A549 (cell line): ENCODE measurements at regions not wholly inside any gene's neighbourhood (a gene's known extent, or its start where the extent isn't known, plus 50 kb on each side); places are given as distances from the start of the nearest gene placed in this dataset.

Source experiments
- ATAC-seq, 2 experiments: fragments of 200-7000 bp in 1 of 2; fragments of >200 bp in 1 of 2; cut with Nextera tagmentation in 1 of 2; cut with Tn5 transposase in 1 of 2; 3 replicates each; pipeline versions ENCODE4 v1.8.0 to v1.9.1; 2018 to 2020; ENCODE audit warnings: mild to moderate bottlenecking in 1 of 2, moderate library complexity in 1 of 2
- CTCF ChIA-PET: fragments of 300-600 bp; sonication (Branson Sonifier 250); formaldehyde crosslinking; extraction: SDS; loops from one replicate; lab custom pipeline; 2021; ENCODE audit warnings: antibody characterized with exemption, inconsistent platforms; lab: Yijun Ruan, JAX
- POLR2A ChIA-PET: fragments of 350-600 bp; formaldehyde crosslinking; extraction: SDS; loops from one replicate; lab custom pipeline; 2021; ENCODE audit warnings: antibody characterized with exemption, inconsistent platforms; lab: Yijun Ruan, JAX
- DNase-seq, 2 experiments: peaks; one replicate each; pipeline versions ENCODE4 v3.0.0 to v3.0.0-alpha.2; 2011 to 2016; ENCODE audit warnings: low read depth in 1 of 2, low spot score in 1 of 2
- FAIRE-seq: peaks from 2 replicates; lab custom pipeline; 2011; peaks lifted over from hg19 to GRCh38; lab: Jason Lieb, UNC
- H3K27ac ChIP-seq, 2 experiments: fragments of >200 bp; sonication (Bioruptor Twin); formaldehyde crosslinking; 3 replicates each; pipeline ENCODE4 v1.5.1; 2016 to 2017
- H3K4me1 ChIP-seq: fragments of >200 bp; sonication (Bioruptor Twin); formaldehyde crosslinking; 3 replicates; pipeline ENCODE4 v1.6.1; 2016
- H3K4me2 ChIP-seq: fragments of >200 bp; sonication (Bioruptor Twin); formaldehyde crosslinking; 3 replicates; pipeline ENCODE4 v1.6.1; 2016
- H3K4me3 ChIP-seq: fragments of >200 bp; sonication (Bioruptor Twin); formaldehyde crosslinking; 3 replicates; pipeline ENCODE4 v1.5.1; 2016
- H3K9me3 ChIP-seq: fragments of >200 bp; sonication (Bioruptor Twin); formaldehyde crosslinking; 3 replicates; pipeline ENCODE4 v1.6.1; 2016
- ATOH8 ChIP-seq: fragments of 250-450 bp; sonication (Bioruptor Pico); IDR thresholded peaks from 2 replicates; pipeline ENCODE4 v1.5.0; 2020; ENCODE audit warnings: low read depth, mild to moderate bottlenecking, moderate library complexity
- BCL3 ChIP-seq: fragments of >200 bp; sonication (Bioruptor Twin); formaldehyde crosslinking; IDR thresholded peaks from 3 replicates; pipeline ENCODE4 v1.6.1; 2016
- CBX2 ChIP-seq: fragments of 200-600 bp; sonication (generic); IDR thresholded peaks from 2 replicates; pipeline ENCODE4 v1.6.1; 2016; ENCODE audit warnings: low read depth, mild to moderate bottlenecking, borderline replicate concordance
- CEBPB ChIP-seq, 2 experiments: fragments of >200 bp in 1 of 2; sonication (Bioruptor Twin) in 1 of 2; formaldehyde crosslinking in 1 of 2; IDR thresholded peaks; 2 replicates each; pipeline ENCODE4 v1.6.1; 2012 to 2016
- CHD2 ChIP-seq: fragments of 150-350 bp; IDR thresholded peaks from 2 replicates; pipeline ENCODE4 v1.6.1; 2014; ENCODE audit warnings: low read length; ENCODE audit not compliant: partially characterized antibody
- CTCF ChIP-seq: fragments of >200 bp; sonication (Bioruptor Twin); formaldehyde crosslinking; IDR thresholded peaks from 3 replicates; pipeline ENCODE4 v1.5.1; 2016
- E2F6 ChIP-seq: IDR thresholded peaks from 2 replicates; pipeline ENCODE4 v1.6.1; 2012; ENCODE audit warnings: low read depth, borderline replicate concordance
- ELK1 ChIP-seq: fragments of 150-350 bp; IDR thresholded peaks from 2 replicates; pipeline ENCODE4 v1.6.1; 2014; ENCODE audit warnings: low read depth, mild to moderate bottlenecking, low read length
- EP300 ChIP-seq, 2 experiments: fragments of >200 bp; sonication (Bioruptor Twin); formaldehyde crosslinking; IDR thresholded peaks; 2 replicates in 1 of 2; 3 replicates in 1 of 2; pipeline ENCODE4 v1.6.1; 2016 to 2017
- FOSB ChIP-seq: fragments of 250-450 bp; sonication (Bioruptor Pico); IDR thresholded peaks from 2 replicates; pipeline ENCODE4 v1.5.0; 2020; ENCODE audit warnings: mild to moderate bottlenecking, moderate library complexity
- FOSL2 ChIP-seq, 2 experiments: fragments of 450-650 bp in 1 of 2; fragments of >200 bp in 1 of 2; sonication (Bioruptor Twin) in 1 of 2; formaldehyde crosslinking; IDR thresholded peaks; 2 replicates each; pipeline versions ENCODE4 v1.5.0 to v1.6.1; 2016 to 2020; ENCODE audit warnings: mild to moderate bottlenecking in 1 of 2, moderate library complexity in 1 of 2
- GATA3 ChIP-seq: IDR thresholded peaks from 2 replicates; pipeline ENCODE4 v1.6.1; 2012; ENCODE audit warnings: borderline replicate concordance
- HDAC2 ChIP-seq: fragments of 200-600 bp; sonication (generic); IDR thresholded peaks from 2 replicates; pipeline ENCODE4 v1.6.1; 2016
- HEYL ChIP-seq: fragments of 250-450 bp; sonication (Bioruptor Pico); IDR thresholded peaks from 2 replicates; pipeline ENCODE4 v1.8.0; 2021; ENCODE audit warnings: mild to moderate bottlenecking, moderate library complexity
- HOXA7 ChIP-seq: fragments of 250-450 bp; sonication (Bioruptor Pico); IDR thresholded peaks from 2 replicates; pipeline ENCODE4 v1.5.0; 2020; ENCODE audit warnings: mild to moderate bottlenecking, moderate library complexity
- JUN ChIP-seq, 2 experiments: fragments of >200 bp; sonication (Bioruptor Twin); formaldehyde crosslinking; IDR thresholded peaks; 2 replicates in 1 of 2; 3 replicates in 1 of 2; pipeline ENCODE4 v1.6.1; 2016 to 2017
- JUNB ChIP-seq: fragments of >200 bp; sonication (Bioruptor Twin); formaldehyde crosslinking; IDR thresholded peaks from 2 replicates; pipeline ENCODE4 v1.6.1; 2016
- PBX3 ChIP-seq: IDR thresholded peaks from 2 replicates; pipeline ENCODE4 v1.6.1; 2012
- POLR2AphosphoS2 ChIP-seq: conservative IDR thresholded peaks from 2 replicates; pipeline ENCODE4 v1.6.1; 2012; ENCODE audit warnings: low read length, improper control_type of control experiment, inconsistent platforms
- RCOR1 ChIP-seq: fragments of 150-350 bp; IDR thresholded peaks from 2 replicates; pipeline ENCODE4 v1.6.1; 2014; ENCODE audit warnings: antibody characterized with exemption, low read length, low read depth
- REST ChIP-seq: fragments of 200-600 bp; sonication (generic); IDR thresholded peaks from 2 replicates; pipeline ENCODE4 v1.6.1; 2016; ENCODE audit warnings: antibody characterized with exemption, mild to moderate bottlenecking, moderate library complexity
- USF2 ChIP-seq: fragments of 450-650 bp; IDR thresholded peaks from 2 replicates; pipeline ENCODE4 v1.6.1; 2014; ENCODE audit warnings: antibody characterized with exemption
- ZNF302 ChIP-seq: fragments of 250-450 bp; sonication (Bioruptor Pico); IDR thresholded peaks from 2 replicates; pipeline ENCODE4 v1.9.0; 2021; ENCODE audit warnings: inconsistent platforms, mild to moderate bottlenecking, moderate library complexity
- WGBS: methylation state at CpG from one replicate; pipeline ENCODE4 v1.1.6; 2017; ENCODE audit errors: missing lambda C conversion rate; 5-methylcytosine and 5-hydroxymethylcytosine counted together

GRCh38 chr4:43560047-43560446 is 667.5 kb downstream of the GRXCR1 start:
- ChIA-PET CTCF (no interaction called here), POLR2A (no interaction called here)
- Histone ChIP-seq H3K4me1 (no peaks in the 10 kb centered on the region), H3K9me3 (no peaks in the 10 kb centered on the region), H3K4me3 (no peak overlapping the region), H3K4me2 (no peak overlapping the region), H3K27ac (no peak overlapping the region)
- TF ChIP-seq FOSB (CRISPR knock-in tag) (no peak), HDAC2 (no peak), REST (no peak), E2F6 (no peak), RCOR1 (no peak), CEBPB (IDR thresholded peaks at IDR 0.05) (no peak), FOSL2 (IDR thresholded peaks at IDR 0.05) (no peak), FOSL2 (CRISPR knock-in tag; IDR thresholded peaks at IDR 0.05) (no peak), CTCF (no peak)
- 5% methylated on average over 1 of the region's 1 CpG for WGBS
- ATAC-seq (no peak), DNase-seq (no peak), FAIRE-seq (no peak)

- DNase-seq (no peak), FAIRE-seq (no peak)
Observed at GRCh38 chr4:43564107-43564506, 671.6 kb downstream of the GRXCR1 start.

More at GRCh38 chr4:43564107-43564506, 671.6 kb downstream of the GRXCR1 start:
- H3K4me2 ChIP-seq, result no peak overlapping the region
- TF ChIP-seq CHD2, result no peak
- TF ChIP-seq USF2, result no peak
- no peak for TF ChIP-seq ATOH8 (CRISPR knock-in tag)
- no peak for TF ChIP-seq ZNF302 (CRISPR knock-in tag)
- no peak for TF ChIP-seq HEYL
- TF ChIP-seq PBX3, result no peak
- TF ChIP-seq EP300 (IDR thresholded peaks at IDR 0.05), result no peak
- TF ChIP-seq E2F6, result no peak
- TF ChIP-seq JUN (IDR thresholded peaks at IDR 0.05), result no peak
- TF ChIP-seq POLR2AphosphoS2, result no peak
- TF ChIP-seq ELK1, result no peak
- no peak for TF ChIP-seq RCOR1
- TF ChIP-seq JUNB, result no peak
- TF ChIP-seq GATA3, result no peak
- no peak for TF ChIP-seq BCL3
- TF ChIP-seq CEBPB (IDR thresholded peaks at IDR 0.05), result no peak
- TF ChIP-seq CBX2, result no peak
- TF ChIP-seq HOXA7 (CRISPR knock-in tag), result no peak
- TF ChIP-seq, all 56 proteins: peak for 0
- H3K27ac ChIP-seq, result no peak overlapping the region
- no peaks in the 10 kb centered on the region for H3K4me1 ChIP-seq
- H3K4me3 ChIP-seq, result no peak overlapping the region
- ATAC-seq, result no peak
- 0% methylated on average over 1 of the region's 1 CpG for WGBS
- ChIA-PET CTCF (no interaction called here), POLR2A (no interaction called here)
- no peaks in the 10 kb centered on the region for H3K9me3 ChIP-seq
